Liver (tissue), 3 donors: ENCODE measurements at regions not wholly inside any gene's neighbourhood (a gene's known extent, or its start where the extent isn't known, plus 50 kb on each side); places are given as distances from the start of the nearest gene placed in this dataset.

Experiments used
- ATF3 ChIP-seq: IDR thresholded peaks from 2 replicates; pipeline ENCODE4 v1.6.1; 2016; ENCODE audit warnings: antibody characterized with exemption
- CTCF ChIP-seq: fragments of 150-350 bp; IDR thresholded peaks from 2 replicates; pipeline ENCODE4 v1.5.1; 2017; ENCODE audit warnings: improper control_type of control experiment, low read depth, low read length; ENCODE audit not compliant: missing input control
- NR2F2 ChIP-seq: IDR thresholded peaks from 2 replicates; pipeline ENCODE4 v1.6.1; 2016; ENCODE audit warnings: antibody characterized with exemption
- RAD21 ChIP-seq, 2 donors: IDR thresholded peaks; 2 replicates each; pipeline ENCODE4 v1.6.1; 2016; ENCODE audit warnings: antibody characterized with exemption in 2 of 2, mild to moderate bottlenecking in 2 of 2
- REST ChIP-seq: IDR thresholded peaks from 2 replicates; pipeline ENCODE4 v1.6.1; 2016; ENCODE audit warnings: antibody characterized with exemption, mild to moderate bottlenecking
- donor health status: healthy.
- donor health status: healthy.

GRCh38 chr9:91042541-91042940 is 240.9 kb downstream of the SYK start:
- TF ChIP-seq CTCF (no peak), REST (no peak), ATF3 (no peak), RAD21 (IDR thresholded peaks at IDR 0.05) (no peak), NR2F2 (no peak)
